Smooth muscle cell (in vitro differentiated cells): ENCODE measurements at regions not wholly inside any gene's neighbourhood (a gene's known extent, or its start where the extent isn't known, plus 50 kb on each side); places are given as distances from the start of the nearest gene placed in this dataset.
"Not testable (repeated sequence)": the region's sequence is repeated elsewhere in the genome, so short reads cannot be mapped to it uniquely, and the experiment has no call there.

Experiments used
- DNase-seq: peaks from one replicate; lab custom pipeline; 2025; ENCODE audit not compliant: unreplicated experiment; lab: John Stamatoyannopoulos, UW
- H2AFZ ChIP-seq: fragments of 200-600 bp; sonication (generic); 2 replicates; pipeline ENCODE4 v1.6.0; 2016; ENCODE audit warnings: antibody characterized with exemption, low read depth, mild to moderate bottlenecking
- H3F3A ChIP-seq: fragments of 200-600 bp; sonication (generic); 2 replicates; pipeline ENCODE4 v1.6.0; 2017; ENCODE audit warnings: antibody characterized with exemption, low read depth
- H3K27ac ChIP-seq: fragments of 200-600 bp; sonication (generic); 2 replicates; pipeline ENCODE4 v1.5.1; 2016; ENCODE audit warnings: low read depth, mild to moderate bottlenecking
- H3K27me3 ChIP-seq: fragments of 200-600 bp; sonication (generic); 2 replicates; pipeline ENCODE4 v1.6.1; 2016; ENCODE audit warnings: low read depth, mild to moderate bottlenecking
- H3K36me3 ChIP-seq: fragments of 200-600 bp; sonication (generic); 2 replicates; pipeline ENCODE4 v1.5.1; 2016; ENCODE audit warnings: low read depth
- H3K4me1 ChIP-seq: fragments of 200-600 bp; sonication (generic); 2 replicates; pipeline ENCODE4 v1.5.1; 2016; ENCODE audit warnings: low read depth
- H3K4me2 ChIP-seq: fragments of 200-600 bp; sonication (generic); 2 replicates; pipeline ENCODE4 v1.6.0; 2016; ENCODE audit warnings: mild to moderate bottlenecking
- H3K4me3 ChIP-seq: fragments of 200-600 bp; sonication (generic); 2 replicates; pipeline ENCODE4 v1.5.1; 2016; ENCODE audit warnings: mild to moderate bottlenecking
- H3K79me2 ChIP-seq: fragments of 200-600 bp; sonication (generic); 2 replicates; pipeline ENCODE4 v1.6.0; 2016; ENCODE audit warnings: low read depth, mild to moderate bottlenecking
- H3K9ac ChIP-seq: fragments of 200-600 bp; sonication (generic); 2 replicates; pipeline ENCODE4 v1.6.0; 2016; ENCODE audit warnings: low read depth
- H3K9me3 ChIP-seq: fragments of 200-600 bp; sonication (generic); replicated peaks from 2 replicates; pipeline ENCODE4 v1.5.1; 2016; ENCODE audit warnings: low read depth
- H4K20me1 ChIP-seq: fragments of 200-600 bp; sonication (generic); 2 replicates; pipeline ENCODE4 v1.6.0; 2016; ENCODE audit warnings: low read depth
- WGBS: methylation state at CpG from one replicate; pipeline ENCODE4 v1.1.7; 2016; ENCODE audit warnings: low lambda C conversion rate; 5-methylcytosine and 5-hydroxymethylcytosine counted together
- TF ChIP-seq, protein P1 (sequence below): fragments of 200-600 bp; sonication (generic); IDR thresholded peaks from 2 replicates; pipeline ENCODE4 v1.5.1; 2017; ENCODE audit warnings: borderline replicate concordance, mild to moderate bottlenecking, antibody characterized with exemption; ENCODE audit not compliant: insufficient read depth, poor library complexity, severe bottlenecking

DNA sequence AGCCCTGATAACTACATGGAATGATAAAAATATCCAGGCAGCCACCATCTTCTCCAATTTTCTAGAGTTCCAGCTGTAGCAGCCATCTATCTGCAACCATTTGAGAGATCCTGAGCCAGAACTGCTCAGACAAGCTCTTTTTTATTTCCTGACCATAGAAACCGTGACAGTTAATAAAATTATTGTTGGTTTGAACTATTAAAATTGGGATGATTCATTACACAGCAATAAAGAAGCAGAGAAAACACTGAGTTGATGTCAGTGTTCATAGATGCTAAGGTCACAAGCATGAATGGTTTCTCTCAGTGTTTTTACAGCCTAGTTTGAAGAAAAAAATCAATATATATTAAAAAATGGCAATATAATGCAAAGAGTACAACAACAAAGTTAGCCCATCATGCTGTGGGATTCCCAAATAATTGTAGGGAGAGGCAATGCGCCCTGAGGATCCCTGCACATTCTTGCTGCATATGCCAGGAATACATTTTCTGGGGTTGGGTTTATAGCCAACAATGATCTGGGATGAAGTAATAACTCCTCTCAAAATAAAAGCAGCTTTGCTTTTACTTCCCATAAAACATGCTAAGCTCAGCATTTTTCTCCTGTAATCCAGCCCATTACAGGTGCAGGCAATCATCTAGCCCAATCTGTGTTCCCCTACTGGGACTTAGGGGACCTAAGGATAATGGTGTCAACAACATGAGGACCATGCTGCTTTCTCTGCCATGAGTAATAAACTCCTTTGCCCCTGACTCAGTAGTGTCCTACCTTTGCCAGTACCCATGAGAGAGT is 84.0 kb downstream of the PABPC4L start:
- Histone ChIP-seq H3K27ac (no peak overlapping the region), H4K20me1 (no peaks in the 10 kb centered on the region), H3K4me1 (no peaks in the 10 kb centered on the region), H3K4me2 (no peak overlapping the region), H3F3A (no peaks in the 10 kb centered on the region), H3K9me3 (peaks cover 4% of the 10 kb centered on the region), H3K36me3 (no peaks in the 10 kb centered on the region), H3K4me3 (no peak overlapping the region), H3K9ac (no peak overlapping the region), H3K79me2 (no peaks in the 10 kb centered on the region), H2AFZ (no peak overlapping the region), H3K27me3 (no peaks in the 10 kb centered on the region)
- DNase-seq: no peak
- 93% methylated on average over 2 of the region's 2 CpGs for WGBS
- TF ChIP-seq, protein P1, sequence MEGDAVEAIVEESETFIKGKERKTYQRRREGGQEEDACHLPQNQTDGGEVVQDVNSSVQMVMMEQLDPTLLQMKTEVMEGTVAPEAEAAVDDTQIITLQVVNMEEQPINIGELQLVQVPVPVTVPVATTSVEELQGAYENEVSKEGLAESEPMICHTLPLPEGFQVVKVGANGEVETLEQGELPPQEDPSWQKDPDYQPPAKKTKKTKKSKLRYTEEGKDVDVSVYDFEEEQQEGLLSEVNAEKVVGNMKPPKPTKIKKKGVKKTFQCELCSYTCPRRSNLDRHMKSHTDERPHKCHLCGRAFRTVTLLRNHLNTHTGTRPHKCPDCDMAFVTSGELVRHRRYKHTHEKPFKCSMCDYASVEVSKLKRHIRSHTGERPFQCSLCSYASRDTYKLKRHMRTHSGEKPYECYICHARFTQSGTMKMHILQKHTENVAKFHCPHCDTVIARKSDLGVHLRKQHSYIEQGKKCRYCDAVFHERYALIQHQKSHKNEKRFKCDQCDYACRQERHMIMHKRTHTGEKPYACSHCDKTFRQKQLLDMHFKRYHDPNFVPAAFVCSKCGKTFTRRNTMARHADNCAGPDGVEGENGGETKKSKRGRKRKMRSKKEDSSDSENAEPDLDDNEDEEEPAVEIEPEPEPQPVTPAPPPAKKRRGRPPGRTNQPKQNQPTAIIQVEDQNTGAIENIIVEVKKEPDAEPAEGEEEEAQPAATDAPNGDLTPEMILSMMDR: no peak

- Histone ChIP-seq H3K4me2 (no peak overlapping the region), H3K9me3 (no peaks in the 10 kb centered on the region), H3K4me3 (no peak overlapping the region), H3K36me3 (no peaks in the 10 kb centered on the region), H3K27ac (no peak overlapping the region), H3K27me3 (no peaks in the 10 kb centered on the region), H3F3A (no peaks in the 10 kb centered on the region), H3K79me2 (no peaks in the 10 kb centered on the region), H2AFZ (no peak overlapping the region), H4K20me1 (no peaks in the 10 kb centered on the region), H3K9ac (no peak overlapping the region), H3K4me1 (no peaks in the 10 kb centered on the region)
- no peak for DNase-seq
- TF ChIP-seq, protein P1: no peak
- 82% methylated on average over 3 of the region's 3 CpGs for WGBS
Observed at GRCh38 chr4:134089885-134090284, 111.7 kb downstream of the PABPC4L start.

- peaks cover 7% of the 10 kb centered on the region for H3K4me1 ChIP-seq
- H3K9me3 ChIP-seq: no peaks in the 10 kb centered on the region
- no peak overlapping the region for H3K4me3 ChIP-seq
- TF ChIP-seq, protein P1: no peak
- no peaks in the 10 kb centered on the region for H3K79me2 ChIP-seq
- no peaks in the 10 kb centered on the region for H4K20me1 ChIP-seq
- H2AFZ ChIP-seq: no peak overlapping the region
- no peak for DNase-seq
- 85% methylated on average over 2 of the region's 2 CpGs for WGBS
- H3K27ac ChIP-seq: no peak overlapping the region
- no peaks in the 10 kb centered on the region for H3K36me3 ChIP-seq
- H3K9ac ChIP-seq: no peak overlapping the region
- no peaks in the 10 kb centered on the region for H3K27me3 ChIP-seq
- H3F3A ChIP-seq: peaks cover 9% of the 10 kb centered on the region
- H3K4me2 ChIP-seq: no peak overlapping the region
Observed at GRCh38 chr4:134085496-134085895, 116.1 kb downstream of the PABPC4L start.

DNA sequence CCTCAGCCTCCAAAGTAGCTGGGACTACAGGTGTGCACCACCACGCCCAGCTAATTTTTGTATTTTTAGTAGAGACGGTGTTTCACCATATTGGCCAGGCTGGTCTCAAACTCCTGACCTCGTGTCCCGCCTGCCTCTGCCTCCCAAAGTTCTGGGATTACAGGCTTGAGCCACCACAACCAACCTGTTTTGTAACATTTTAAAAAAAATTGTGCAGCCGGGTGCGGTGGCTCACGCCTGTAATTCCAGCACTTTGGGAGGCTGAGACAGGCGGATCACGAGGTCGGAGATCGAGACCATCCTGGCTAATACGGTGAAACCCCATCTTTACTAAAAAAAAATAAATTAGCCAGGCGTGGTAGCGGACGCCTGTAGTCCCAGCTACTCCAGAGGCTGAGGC is 122.5 kb downstream of the PABPC4L start:
- H3K79me2 ChIP-seq, H3K4me2 ChIP-seq, H3K9ac ChIP-seq, H3K27me3 ChIP-seq, DNase-seq, H3K4me3 ChIP-seq, H4K20me1 ChIP-seq, H2AFZ ChIP-seq, H3K27ac ChIP-seq, H3K36me3 ChIP-seq, H3K9me3 ChIP-seq, H3K4me1 ChIP-seq, H3F3A ChIP-seq: not testable (repeated sequence)
- WGBS: 93% methylated on average over 14 of the region's 15 CpGs
